Tibial nerve (tissue), 4 donors: ENCODE measurements at regions not wholly inside any gene's neighbourhood (a gene's known extent, or its start where the extent isn't known, plus 50 kb on each side); places are given as distances from the start of the nearest gene placed in this dataset.

Experiments
- EP300 ChIP-seq, 2 donors: sonication (generic); formaldehyde crosslinking; IDR thresholded peaks; one replicate each; pipeline ENCODE4 v1.6.1; 2017; ENCODE audit warnings: antibody characterized with exemption in 2 of 2, mild to moderate bottlenecking in 1 of 2
- POLR2A ChIP-seq, 2 donors: fragments of 450-650 bp; IDR thresholded peaks; one replicate each; pipeline ENCODE4 v1.6.1; 2017; ENCODE audit warnings: antibody characterized with exemption in 2 of 2, mild to moderate bottlenecking in 2 of 2, moderate library complexity in 2 of 2
- TF ChIP-seq, protein P1 (sequence below), 5 experiments: fragments of 200-600 bp in 3 of 5; fragments of 450-650 bp in 2 of 5; sonication (generic) in 3 of 5; IDR thresholded peaks; one replicate each; pipeline ENCODE4 v1.5.1; 2016 to 2019; ENCODE audit warnings: antibody characterized with exemption in 5 of 5, mild to moderate bottlenecking in 3 of 5, moderate library complexity in 2 of 5

- TF ChIP-seq POLR2A (IDR thresholded peaks at IDR 0.05) (no peak), EP300 (IDR thresholded peaks at IDR 0.05) (no peak)
- TF ChIP-seq, protein P1, sequence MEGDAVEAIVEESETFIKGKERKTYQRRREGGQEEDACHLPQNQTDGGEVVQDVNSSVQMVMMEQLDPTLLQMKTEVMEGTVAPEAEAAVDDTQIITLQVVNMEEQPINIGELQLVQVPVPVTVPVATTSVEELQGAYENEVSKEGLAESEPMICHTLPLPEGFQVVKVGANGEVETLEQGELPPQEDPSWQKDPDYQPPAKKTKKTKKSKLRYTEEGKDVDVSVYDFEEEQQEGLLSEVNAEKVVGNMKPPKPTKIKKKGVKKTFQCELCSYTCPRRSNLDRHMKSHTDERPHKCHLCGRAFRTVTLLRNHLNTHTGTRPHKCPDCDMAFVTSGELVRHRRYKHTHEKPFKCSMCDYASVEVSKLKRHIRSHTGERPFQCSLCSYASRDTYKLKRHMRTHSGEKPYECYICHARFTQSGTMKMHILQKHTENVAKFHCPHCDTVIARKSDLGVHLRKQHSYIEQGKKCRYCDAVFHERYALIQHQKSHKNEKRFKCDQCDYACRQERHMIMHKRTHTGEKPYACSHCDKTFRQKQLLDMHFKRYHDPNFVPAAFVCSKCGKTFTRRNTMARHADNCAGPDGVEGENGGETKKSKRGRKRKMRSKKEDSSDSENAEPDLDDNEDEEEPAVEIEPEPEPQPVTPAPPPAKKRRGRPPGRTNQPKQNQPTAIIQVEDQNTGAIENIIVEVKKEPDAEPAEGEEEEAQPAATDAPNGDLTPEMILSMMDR (IDR thresholded peaks at IDR 0.05), result no peak
Measured at GRCh38 chr20:16926626-16927430, 178.7 kb downstream of the OTOR start.
